SK-N-MC (cell line): ENCODE measurements at regions not wholly inside any gene's neighbourhood (a gene's known extent, or its start where the extent isn't known, plus 50 kb on each side); places are given as distances from the start of the nearest gene placed in this dataset.
"Not testable (repeated sequence)": the region's sequence is repeated elsewhere in the genome, so short reads cannot be mapped to it uniquely, and the experiment has no call there.

Source experiments
- DNase-seq: peaks from one replicate; pipeline ENCODE4 v3.0.0-alpha.2; 2011; ENCODE audit warnings: low read depth, low spot score
- H3K27ac ChIP-seq: fragments of 200-600 bp; sonication (generic); 2 replicates; pipeline ENCODE4 v1.5.1; 2016; ENCODE audit warnings: mixed run types
- H3K36me3 ChIP-seq: fragments of 200-600 bp; sonication (generic); 2 replicates; pipeline ENCODE4 v1.6.1; 2017; ENCODE audit warnings: antibody characterized with exemption, low read length, mixed read lengths; ENCODE audit not compliant: insufficient read depth
- H3K4me3 ChIP-seq: fragments of 200-600 bp; sonication (generic); 2 replicates; pipeline ENCODE4 v1.5.1; 2016
- H3K9ac ChIP-seq: fragments of 200-600 bp; sonication (generic); 2 replicates; pipeline ENCODE4 v1.8.0; 2017; ENCODE audit warnings: mixed run types, mixed read lengths; ENCODE audit not compliant: insufficient read length
- H3K9me3 ChIP-seq: fragments of 200-600 bp; sonication (generic); 2 replicates; pipeline ENCODE4 v1.6.1; 2017; ENCODE audit warnings: low read depth, mild to moderate bottlenecking, antibody characterized with exemption, low read length, moderate library complexity, mixed read lengths
- EZH2 ChIP-seq: fragments of 200-600 bp; sonication (generic); IDR thresholded peaks from one replicate; pipeline ENCODE4 v1.6.1; 2017; ENCODE audit warnings: antibody characterized with exemption
- FOXP2 ChIP-seq: optimal IDR thresholded peaks from 2 replicates; pipeline ENCODE3; 2011; ENCODE audit warnings: mild to moderate bottlenecking, moderate library complexity; ENCODE audit not compliant: insufficient read depth; ENCODE audit errors: extremely low read length, control extremely low read depth
- POLR2AphosphoS5 ChIP-seq: IDR thresholded peaks from 2 replicates; pipeline ENCODE4 v1.6.1; 2012; ENCODE audit warnings: mild to moderate bottlenecking, low read depth, low read length, borderline replicate concordance

DNA sequence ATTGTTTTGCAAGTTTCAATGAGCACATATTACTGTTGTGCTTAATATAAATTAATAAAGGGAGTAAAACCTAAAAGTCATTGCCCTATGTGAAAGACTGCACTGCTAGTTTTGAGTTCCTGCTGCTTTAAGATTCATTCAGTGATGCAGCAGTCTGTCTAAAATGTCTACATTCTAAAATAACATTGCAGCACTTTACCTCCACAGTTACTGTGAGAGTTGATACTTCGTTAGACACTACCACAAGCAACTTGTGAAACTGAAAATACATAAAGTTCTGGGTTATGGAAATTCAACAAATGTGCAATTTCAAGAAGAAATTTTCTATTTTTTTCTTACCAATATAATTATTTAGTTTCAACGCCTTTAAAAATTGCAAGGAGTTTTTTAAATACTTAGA lies 1175.2 kb upstream of the DIAPH2 start:
- no peak for TF ChIP-seq FOXP2
- no peak for TF ChIP-seq EZH2
- no peak for TF ChIP-seq POLR2AphosphoS5
- no peak for DNase-seq
- no peak overlapping the region for H3K4me3 ChIP-seq
- H3K27ac ChIP-seq: no peak overlapping the region
- no peaks in the 10 kb centered on the region for H3K9me3 ChIP-seq
- no peaks in the 10 kb centered on the region for H3K36me3 ChIP-seq
- H3K9ac ChIP-seq: no peak overlapping the region

DNA sequence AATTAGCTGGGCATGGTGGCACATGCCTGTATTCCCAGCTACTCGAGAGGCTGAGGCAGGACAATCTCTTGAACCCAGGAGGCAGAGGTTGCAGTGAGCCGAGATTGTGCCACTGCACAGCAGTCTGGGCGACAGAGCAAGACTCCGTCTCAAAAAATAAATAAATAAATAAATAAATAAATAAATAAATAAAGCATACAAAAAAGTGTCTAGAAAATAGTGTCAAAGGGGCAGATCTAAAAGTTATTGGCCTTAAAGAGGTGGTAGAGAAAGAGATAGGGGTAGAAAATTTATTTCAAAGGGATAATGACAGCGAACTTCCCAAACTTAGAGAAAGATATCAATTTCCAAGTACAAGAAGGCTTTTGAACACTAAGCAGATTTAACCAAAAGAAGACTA lies 1160.6 kb upstream of the DIAPH2 start:
- H3K9me3 ChIP-seq, H3K4me3 ChIP-seq, H3K36me3 ChIP-seq, H3K9ac ChIP-seq, H3K27ac ChIP-seq, DNase-seq: not testable (repeated sequence)

DNA sequence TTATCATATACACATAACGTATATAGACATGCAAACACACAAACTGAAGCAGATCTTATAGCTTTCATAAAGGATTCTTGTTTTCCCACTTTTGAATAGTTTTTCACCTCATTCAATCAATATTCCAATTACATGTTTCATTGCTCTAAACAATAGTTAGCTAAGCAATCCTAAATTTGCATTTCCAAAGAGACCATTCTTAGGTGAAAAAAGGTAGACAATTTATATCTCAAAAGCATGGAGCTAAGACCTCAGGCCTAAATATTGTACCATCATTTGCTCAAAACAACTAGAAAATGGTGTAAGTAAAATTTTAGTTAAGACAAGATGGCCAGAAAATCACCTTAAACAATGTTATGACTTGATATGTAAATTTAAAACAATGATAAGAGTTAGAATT lies 1148.5 kb upstream of the DIAPH2 start:
- Histone ChIP-seq H3K27ac (no peak overlapping the region), H3K9me3 (no peaks in the 10 kb centered on the region), H3K9ac (no peak overlapping the region), H3K36me3 (no peaks in the 10 kb centered on the region), H3K4me3 (no peak overlapping the region)
- DNase-seq: no peak
- TF ChIP-seq EZH2 (no peak), POLR2AphosphoS5 (no peak), FOXP2 (no peak)

GRCh38 chrX:95536661-95537060 lies 1148.0 kb upstream of the DIAPH2 start:
- H3K36me3 ChIP-seq: no peaks in the 10 kb centered on the region
- H3K9me3 ChIP-seq: no peaks in the 10 kb centered on the region
- TF ChIP-seq FOXP2 (no peak), POLR2AphosphoS5 (no peak), EZH2 (no peak)
- no peak overlapping the region for H3K4me3 ChIP-seq
- H3K27ac ChIP-seq: no peak overlapping the region
- no peak overlapping the region for H3K9ac ChIP-seq
- DNase-seq: no peak

DNA sequence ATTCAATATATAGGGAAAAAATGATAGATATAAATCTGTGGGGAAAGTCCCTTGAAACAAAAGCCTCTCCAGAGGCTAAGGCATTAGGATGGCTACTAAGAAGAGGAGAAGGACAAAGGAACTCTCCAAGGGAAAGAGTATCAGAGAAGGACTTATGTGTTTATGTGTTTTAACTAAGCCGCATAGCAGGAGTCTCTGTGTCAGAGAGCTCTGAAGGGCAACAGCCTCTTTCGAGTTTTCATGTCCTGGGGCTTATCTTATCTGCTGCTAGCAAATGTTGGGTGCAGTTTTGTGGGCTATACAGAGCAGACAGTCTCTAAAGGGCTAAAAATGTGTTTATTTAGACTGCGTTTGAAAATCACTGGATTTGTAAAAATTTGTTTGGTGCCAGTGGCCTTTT lies 1145.6 kb upstream of the DIAPH2 start:
- Histone ChIP-seq H3K9ac (no peak overlapping the region), H3K27ac (no peak overlapping the region), H3K4me3 (no peak overlapping the region), H3K9me3 (no peaks in the 10 kb centered on the region), H3K36me3 (no peaks in the 10 kb centered on the region)
- DNase-seq: no peak
- TF ChIP-seq EZH2: no peak
- TF ChIP-seq FOXP2: no peak
- TF ChIP-seq POLR2AphosphoS5: no peak

- not testable (repeated sequence) for H3K36me3 ChIP-seq, H3K9ac ChIP-seq, H3K9me3 ChIP-seq, DNase-seq, H3K27ac ChIP-seq, H3K4me3 ChIP-seq
These were observed 1135.1 kb upstream of the DIAPH2 start for GRCh38 chrX:95549552-95549951.

DNA sequence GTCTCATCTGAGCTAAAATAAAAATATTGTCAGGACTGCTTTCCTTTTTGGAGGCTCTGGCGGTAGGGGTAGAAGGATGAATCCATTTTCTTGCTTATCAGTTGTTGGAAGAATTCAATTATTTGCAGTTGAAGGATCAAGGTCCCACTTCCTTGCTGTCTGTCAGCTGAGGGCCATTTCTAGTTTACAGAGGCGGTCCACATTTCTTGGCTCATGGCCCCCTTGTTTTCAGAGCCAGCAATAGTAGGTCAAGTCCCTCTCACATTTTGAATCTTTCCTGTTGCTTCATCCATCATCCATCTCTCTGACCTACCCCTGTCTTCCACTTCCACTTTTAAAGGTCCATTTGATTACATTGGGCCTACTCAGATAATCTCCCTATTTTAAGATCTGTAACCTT lies 1099.3 kb upstream of the DIAPH2 start:
- TF ChIP-seq FOXP2 (no peak), POLR2AphosphoS5 (no peak), EZH2 (no peak)
- no peak for DNase-seq
- Histone ChIP-seq H3K36me3 (no peaks in the 10 kb centered on the region), H3K4me3 (no peak overlapping the region), H3K27ac (no peak overlapping the region), H3K9ac (no peak overlapping the region), H3K9me3 (no peaks in the 10 kb centered on the region)

DNA sequence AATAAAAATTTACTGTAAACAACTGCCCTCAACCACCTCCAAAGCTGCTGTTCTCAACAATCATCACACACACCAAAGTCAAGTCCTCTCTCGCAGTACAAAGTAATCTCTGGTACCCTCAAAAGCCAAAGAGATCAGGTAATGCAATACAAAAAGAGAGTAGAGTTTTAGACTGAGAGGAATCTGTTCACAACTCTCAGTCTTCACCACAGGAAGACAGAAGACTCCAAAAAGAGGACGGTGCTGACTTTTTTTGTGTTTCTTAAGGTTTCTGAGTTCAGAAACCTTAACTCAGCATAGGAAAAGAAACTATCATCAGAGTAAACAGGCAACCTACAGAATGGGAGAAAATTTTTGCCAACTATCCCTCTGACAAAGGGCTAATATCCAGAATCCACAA lies 1072.3 kb upstream of the DIAPH2 start:
- TF ChIP-seq EZH2 (no peak), FOXP2 (no peak)
- Histone ChIP-seq H3K4me3 (no peak overlapping the region), H3K27ac (no peak overlapping the region), H3K9me3 (no peaks in the 10 kb centered on the region), H3K36me3 (no peaks in the 10 kb centered on the region), H3K9ac (no peak overlapping the region)
- DNase-seq: no peak

GRCh38 chrX:95622200-95622599 lies 1062.4 kb upstream of the DIAPH2 start:
- H3K4me3 ChIP-seq: no peak overlapping the region
- DNase-seq: no peak
- no peak overlapping the region for H3K27ac ChIP-seq
- no peak overlapping the region for H3K9ac ChIP-seq
- H3K9me3 ChIP-seq: no peaks in the 10 kb centered on the region
- H3K36me3 ChIP-seq: no peaks in the 10 kb centered on the region
- TF ChIP-seq POLR2AphosphoS5 (no peak), EZH2 (no peak), FOXP2 (no peak)

- Histone ChIP-seq H3K36me3 (no peaks in the 10 kb centered on the region), H3K27ac (no peak overlapping the region), H3K9me3 (peaks cover 4% of the 10 kb centered on the region; the same call in 1 of the 2 replicates), H3K9ac (no peak overlapping the region), H3K4me3 (no peak overlapping the region)
- DNase-seq: no peak
- TF ChIP-seq POLR2AphosphoS5 (no peak), FOXP2 (no peak), EZH2 (no peak)
These were observed 1057.9 kb upstream of the DIAPH2 start for GRCh38 chrX:95626748-95627147.
